ENCODE measurements at regions not wholly inside any gene's neighbourhood (a gene's known extent, or its start where the extent isn't known, plus 50 kb on each side); places are given as distances from the start of the nearest gene placed in this dataset.
A peak's percentile ranks its signal among the peaks of the same experiment; 100 is the strongest.
"Not testable (repeated sequence)": the region's sequence is repeated elsewhere in the genome, so short reads cannot be mapped to it uniquely, and the experiment has no call there.

DNA sequence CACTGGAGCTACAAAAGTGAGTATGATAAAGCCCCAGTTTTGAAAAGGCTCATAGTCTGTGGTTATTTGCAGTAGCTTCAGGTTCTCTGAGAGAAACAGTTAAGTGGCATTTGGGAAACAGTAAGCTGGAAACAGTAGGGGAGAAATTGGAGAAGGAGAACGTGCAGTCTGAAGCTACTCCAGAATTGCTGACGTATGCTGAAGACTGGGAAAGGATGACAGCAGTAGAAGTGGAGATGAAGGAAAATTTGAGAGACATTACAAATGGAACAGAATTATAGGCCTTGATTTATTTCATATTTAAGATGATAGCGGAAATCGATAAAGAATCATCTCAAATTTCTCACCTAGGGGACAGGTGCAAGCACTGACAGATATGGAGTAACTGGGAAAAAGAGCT is 248.8 kb downstream of the CAAP1 start:
- DNase-seq (no peak), ATAC-seq (ENCODE audit: insufficient read depth, low FRiP score) (no peak)
- no peak overlapping the region for H3K27ac ChIP-seq (ENCODE audit: low read depth in 1 of 2, low read length in 1 of 2)
- H3K4me3 ChIP-seq, result no peak overlapping the region
- peaks cover 0 to 4% (median 0%) of the 10 kb centered on the region in 4 donors for H3K9me3 ChIP-seq (ENCODE audit: control insufficient read depth in 4 of 4, insufficient read depth in 3 of 4, low read length in 3 of 4)
- TF ChIP-seq, protein P1, sequence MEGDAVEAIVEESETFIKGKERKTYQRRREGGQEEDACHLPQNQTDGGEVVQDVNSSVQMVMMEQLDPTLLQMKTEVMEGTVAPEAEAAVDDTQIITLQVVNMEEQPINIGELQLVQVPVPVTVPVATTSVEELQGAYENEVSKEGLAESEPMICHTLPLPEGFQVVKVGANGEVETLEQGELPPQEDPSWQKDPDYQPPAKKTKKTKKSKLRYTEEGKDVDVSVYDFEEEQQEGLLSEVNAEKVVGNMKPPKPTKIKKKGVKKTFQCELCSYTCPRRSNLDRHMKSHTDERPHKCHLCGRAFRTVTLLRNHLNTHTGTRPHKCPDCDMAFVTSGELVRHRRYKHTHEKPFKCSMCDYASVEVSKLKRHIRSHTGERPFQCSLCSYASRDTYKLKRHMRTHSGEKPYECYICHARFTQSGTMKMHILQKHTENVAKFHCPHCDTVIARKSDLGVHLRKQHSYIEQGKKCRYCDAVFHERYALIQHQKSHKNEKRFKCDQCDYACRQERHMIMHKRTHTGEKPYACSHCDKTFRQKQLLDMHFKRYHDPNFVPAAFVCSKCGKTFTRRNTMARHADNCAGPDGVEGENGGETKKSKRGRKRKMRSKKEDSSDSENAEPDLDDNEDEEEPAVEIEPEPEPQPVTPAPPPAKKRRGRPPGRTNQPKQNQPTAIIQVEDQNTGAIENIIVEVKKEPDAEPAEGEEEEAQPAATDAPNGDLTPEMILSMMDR (IDR thresholded peaks at IDR 0.05; ENCODE audit: control extremely low read depth, extremely low read depth), result no peak
- no peaks in the 10 kb centered on the region for H3K27me3 ChIP-seq (ENCODE audit: control insufficient read depth in 3 of 3, insufficient read depth in 3 of 3, low read length in 2 of 3)
- H3K36me3 ChIP-seq (ENCODE audit: control insufficient read depth in 4 of 4, insufficient read depth in 4 of 4, low read length in 4 of 4), result no peaks in the 10 kb centered on the region
- H3K9ac ChIP-seq (ENCODE audit: insufficient read depth in 1 of 2, low read length in 2 of 2), result no peak overlapping the region
- peaks cover 0 to 13% (median 0%) of the 10 kb centered on the region in 5 donors for H3K4me1 ChIP-seq (ENCODE audit: control insufficient read depth in 5 of 5, insufficient read depth in 5 of 5, low read length in 5 of 5)
- 88 to 92% methylated on average over 4 of the region's 4 CpGs for WGBS, 2 donors

DNA sequence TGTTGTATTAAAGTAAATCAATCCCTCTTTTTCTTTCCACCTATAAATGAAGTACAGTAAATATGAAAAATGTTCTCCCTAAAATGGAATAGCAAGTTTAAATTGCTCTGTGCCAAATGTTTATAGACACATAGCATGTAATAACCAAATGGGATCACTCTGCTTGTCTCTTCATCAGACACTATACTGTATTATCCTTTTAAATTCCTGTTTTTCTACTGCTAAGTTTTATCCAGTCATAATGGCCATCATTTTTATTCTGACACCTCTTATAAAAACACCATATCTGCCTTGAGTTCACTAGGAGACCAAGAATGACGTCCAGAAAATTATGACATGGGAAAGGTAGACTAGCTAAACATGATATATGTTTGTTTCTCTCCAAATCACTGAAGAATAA is 252.8 kb downstream of the CAAP1 start:
- Histone ChIP-seq H3K36me3 (ENCODE audit: control insufficient read depth in 4 of 4, insufficient read depth in 4 of 4, low read length in 4 of 4) (no peaks in the 10 kb centered on the region), H3K27ac (ENCODE audit: low read depth in 1 of 2, low read length in 1 of 2) (no peak overlapping the region), H3K9ac (ENCODE audit: insufficient read depth in 1 of 2, low read length in 2 of 2) (no peak overlapping the region), H3K27me3 (ENCODE audit: control insufficient read depth in 3 of 3, insufficient read depth in 3 of 3, low read length in 2 of 3) (no peaks in the 10 kb centered on the region), H3K9me3 (ENCODE audit: control insufficient read depth in 4 of 4, insufficient read depth in 3 of 4, low read length in 3 of 4) (peaks cover 0 to 4% (median 0%) of the 10 kb centered on the region in 4 donors), H3K4me3 (no peak overlapping the region), H3K4me1 (ENCODE audit: control insufficient read depth in 5 of 5, insufficient read depth in 5 of 5, low read length in 5 of 5) (peaks cover 0 to 15% (median 0%) of the 10 kb centered on the region in 5 donors)
- 53 to 76% methylated on average over 1 of the region's 1 CpG for WGBS, 2 donors
- peak in 2 of 3 donors; percentile 65 to 78 for DNase-seq
- TF ChIP-seq, protein P1 (IDR thresholded peaks at IDR 0.05; ENCODE audit: control extremely low read depth, extremely low read depth), result no peak
- no peak for ATAC-seq (ENCODE audit: insufficient read depth, low FRiP score)

DNA sequence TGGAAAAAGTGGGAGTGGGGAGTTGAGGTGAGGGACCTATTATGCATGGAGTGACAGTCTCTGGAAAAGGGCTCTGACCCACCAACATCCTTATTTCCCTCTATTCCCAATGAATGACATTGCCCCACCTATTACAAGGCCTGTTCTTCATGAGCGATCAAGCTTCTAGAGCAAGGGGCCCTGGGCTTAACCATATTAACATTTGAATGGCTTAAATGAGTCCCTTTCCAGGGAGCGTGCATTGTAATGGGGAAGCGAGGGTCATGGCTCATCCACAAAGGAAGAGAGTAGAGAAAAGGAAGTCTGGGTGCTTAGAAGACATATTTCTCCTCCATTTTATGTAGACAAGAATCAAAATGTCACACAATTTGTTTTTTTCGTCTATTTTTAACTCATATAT is 255.5 kb downstream of the CAAP1 start:
- Histone ChIP-seq H3K9ac (ENCODE audit: insufficient read depth in 1 of 2, low read length in 2 of 2) (no peak overlapping the region), H3K27ac (ENCODE audit: low read depth in 1 of 2, low read length in 1 of 2) (no peak overlapping the region), H3K4me1 (ENCODE audit: control insufficient read depth in 5 of 5, insufficient read depth in 5 of 5, low read length in 5 of 5) (peaks cover 0 to 15% (median 0%) of the 10 kb centered on the region in 5 donors), H3K4me3 (no peak overlapping the region), H3K9me3 (ENCODE audit: control insufficient read depth in 4 of 4, insufficient read depth in 3 of 4, low read length in 3 of 4) (peaks cover 0 to 4% (median 0%) of the 10 kb centered on the region in 4 donors), H3K27me3 (ENCODE audit: control insufficient read depth in 3 of 3, insufficient read depth in 3 of 3, low read length in 2 of 3) (no peaks in the 10 kb centered on the region), H3K36me3 (ENCODE audit: control insufficient read depth in 4 of 4, insufficient read depth in 4 of 4, low read length in 4 of 4) (no peaks in the 10 kb centered on the region)
- DNase-seq, result no peak
- 65 to 74% methylated on average over 4 of the region's 4 CpGs for WGBS, 2 donors
- no peak for ATAC-seq (ENCODE audit: insufficient read depth, low FRiP score)
- TF ChIP-seq, protein P1 (IDR thresholded peaks at IDR 0.05; ENCODE audit: control extremely low read depth, extremely low read depth), result no peak

DNA sequence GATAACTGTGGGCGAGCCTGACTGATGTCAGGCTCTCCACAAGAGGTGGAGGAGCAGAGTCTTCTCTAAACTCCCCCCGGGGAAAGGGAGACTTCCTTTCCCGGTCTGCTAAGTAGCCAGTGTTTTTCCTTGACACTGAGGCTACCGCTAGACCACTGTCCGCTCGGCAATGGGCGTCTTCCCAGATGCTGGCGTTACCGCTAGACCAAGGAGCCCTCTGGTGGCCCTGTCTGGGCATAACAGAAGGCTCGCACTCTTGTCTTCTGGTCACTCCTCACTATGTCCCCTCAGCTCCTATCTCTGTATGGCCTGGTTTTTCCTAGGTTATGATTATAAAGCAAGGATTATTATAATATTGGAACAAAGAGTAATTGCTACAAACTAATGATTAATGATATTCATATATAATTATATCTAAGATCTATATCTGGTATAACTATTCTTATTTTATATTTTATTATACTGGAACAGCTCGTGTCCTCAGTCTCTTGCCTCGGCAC is 278.7 kb downstream of the CAAP1 start:
- H3K36me3 ChIP-seq (ENCODE audit: control insufficient read depth in 4 of 4, insufficient read depth in 4 of 4, low read length in 4 of 4); DNase-seq; H3K4me1 ChIP-seq (ENCODE audit: control insufficient read depth in 5 of 5, insufficient read depth in 5 of 5, low read length in 5 of 5); H3K27ac ChIP-seq (ENCODE audit: low read depth in 1 of 2, low read length in 1 of 2); ATAC-seq (ENCODE audit: insufficient read depth, low FRiP score); H3K27me3 ChIP-seq (ENCODE audit: control insufficient read depth in 3 of 3, insufficient read depth in 3 of 3, low read length in 2 of 3); H3K4me3 ChIP-seq; H3K9me3 ChIP-seq (ENCODE audit: control insufficient read depth in 4 of 4, insufficient read depth in 3 of 4, low read length in 3 of 4); H3K9ac ChIP-seq (ENCODE audit: insufficient read depth in 1 of 2, low read length in 2 of 2): not testable (repeated sequence)
- 48 to 55% methylated on average over 11 to 12 of the region's 12 CpGs for WGBS, 2 donors

Measured in lung (tissue), 11 donors.